Heart left ventricle (tissue), 16 donors: ENCODE measurements at regions not wholly inside any gene's neighbourhood (a gene's known extent, or its start where the extent isn't known, plus 50 kb on each side); places are given as distances from the start of the nearest gene placed in this dataset.
A peak's percentile ranks its signal among the peaks of the same experiment; 100 is the strongest.

Source experiments
- ATAC-seq, 4 donors: fragments of 200-7000 bp; cut with Tn5 transposase; one replicate each; pipeline ENCODE4 v1.9.1; 2020 to 2022; ENCODE audit warnings: moderate library complexity in 4 of 4, mild to moderate bottlenecking in 3 of 4, moderate number of reproducible peaks in 1 of 4
- DNase-seq, 5 donors: peaks; one replicate each; pipeline ENCODE4 v3.0.0-alpha.2; 2020
- H3K27ac ChIP-seq, 12 donors: fragments of 200-600 bp; sonication (generic) in 4 of 12; one replicate each; pipeline versions ENCODE4 v1.5.0 to v1.8.0; 2016 to 2022; ENCODE audit warnings: mild to moderate bottlenecking in 2 of 12
- H3K27me3 ChIP-seq, 9 donors: fragments of 200-600 bp; sonication (generic) in 2 of 9; one replicate each; pipeline versions ENCODE4 v1.5.1 to v1.8.0; 2016 to 2022; ENCODE audit warnings: mild to moderate bottlenecking in 3 of 9
- H3K36me3 ChIP-seq, 9 donors: fragments of 200-600 bp; sonication (generic) in 2 of 9; one replicate each; pipeline versions ENCODE4 v1.5.0 to v1.8.0; 2018 to 2022; ENCODE audit warnings: mild to moderate bottlenecking in 2 of 9
- H3K4me1 ChIP-seq, 12 donors: fragments of 200-600 bp; sonication (generic) in 4 of 12; one replicate each; pipeline versions ENCODE4 v1.5.0 to v1.8.0; 2016 to 2022; ENCODE audit warnings: mild to moderate bottlenecking in 3 of 12
- H3K4me3 ChIP-seq, 12 donors: fragments of 200-600 bp; sonication (generic) in 4 of 12; one replicate each; pipeline versions ENCODE4 v1.5.0 to v1.8.0; 2017 to 2022; ENCODE audit warnings: mild to moderate bottlenecking in 9 of 12, moderate library complexity in 4 of 12
- H3K9me3 ChIP-seq, 12 donors: fragments of 200-600 bp; sonication (generic) in 4 of 12; one replicate each; pipeline versions ENCODE4 v1.5.0 to v1.8.0; 2016 to 2022; ENCODE audit warnings: mild to moderate bottlenecking in 1 of 12
- POLR2A ChIP-seq, 2 donors: fragments of 450-650 bp; IDR thresholded peaks; one replicate each; pipeline ENCODE4 v1.6.1; 2017; ENCODE audit warnings: antibody characterized with exemption in 2 of 2, mild to moderate bottlenecking in 2 of 2, moderate library complexity in 2 of 2
- WGBS, 4 donors: extraction: QIAGEN DNeasy Blood & Tissue Kit in 2 of 4; methylation state at CpG; one replicate each; pipeline versions ENCODE4 v1.1.5 to v1.1.7; 2013 to 2018; 5-methylcytosine and 5-hydroxymethylcytosine counted together
- intact Hi-C, 10 donors: fragments of 100-400 bp; cut with DNase I; formaldehyde crosslinking; loops; one replicate each; pipeline versions ENCODE4 v1.11.1 to v1.14.2; 2022
- TF ChIP-seq, protein P1 (sequence below), 12 donors: fragments of 200-600 bp; sonication (generic) in 4 of 12; IDR thresholded peaks; one replicate each; pipeline versions ENCODE4 v1.5.0 to v1.8.0; 2018 to 2022; ENCODE audit warnings: antibody characterized with exemption in 12 of 12, mild to moderate bottlenecking in 5 of 12
- donor health status: ischemic (EF 13 %, LVEDD 7.1; RV severe dilation, severe dysfunction).
- donor health status: healthy with polysubstance abuse.
- donor health status: DM: no; HTN: yes; CAD: no.
- donor health status: DM: no; HTN: no; CAD: no.
- donor health status: ischemic (EF 25% LVEDD 6.9; RV normal size, moderate dysfunction).
- donor health status: ischemic (EF 25% LVEDD 5.7; RV mildly dilated, moderate dysfunction).
- donor health status: healthy.
- donor health status: DM: yes; HTN: yes; CAD: no.
- donor health status: ischemic (EF 35%, LVEDD 5.7; RV mildly dilated, moderate dysfunction).
- donor health status: nonischemic (EF 11% LVEDD 7.7; RV severe dilation, severe dysfunction).
- donor health status: DM: yes; HTN: yes; CAD: no.
- donor health status: PGD.
- donor health status: ischemic (EF 29% LVEDD 5.4; RV normal size, mild dysfunction).
- donor health status: nonischemic (EF 23%, LVEDD 6.1; RV moderate dilation, normal function).

- Histone ChIP-seq H3K36me3 (no peaks in the 10 kb centered on the region), H3K4me3 (no peak overlapping the region), H3K27ac (no peak overlapping the region), H3K27me3 (no peaks in the 10 kb centered on the region), H3K9me3 (no peaks in the 10 kb centered on the region), H3K4me1 (no peaks in the 10 kb centered on the region)
- WGBS, 4 donors = 62 to 74% (median 69%) methylated on average over 4 of the region's 4 CpGs
- ATAC-seq (no peak), DNase-seq (no peak)
- intact Hi-C loops = no loop called here
- TF ChIP-seq, protein P1, sequence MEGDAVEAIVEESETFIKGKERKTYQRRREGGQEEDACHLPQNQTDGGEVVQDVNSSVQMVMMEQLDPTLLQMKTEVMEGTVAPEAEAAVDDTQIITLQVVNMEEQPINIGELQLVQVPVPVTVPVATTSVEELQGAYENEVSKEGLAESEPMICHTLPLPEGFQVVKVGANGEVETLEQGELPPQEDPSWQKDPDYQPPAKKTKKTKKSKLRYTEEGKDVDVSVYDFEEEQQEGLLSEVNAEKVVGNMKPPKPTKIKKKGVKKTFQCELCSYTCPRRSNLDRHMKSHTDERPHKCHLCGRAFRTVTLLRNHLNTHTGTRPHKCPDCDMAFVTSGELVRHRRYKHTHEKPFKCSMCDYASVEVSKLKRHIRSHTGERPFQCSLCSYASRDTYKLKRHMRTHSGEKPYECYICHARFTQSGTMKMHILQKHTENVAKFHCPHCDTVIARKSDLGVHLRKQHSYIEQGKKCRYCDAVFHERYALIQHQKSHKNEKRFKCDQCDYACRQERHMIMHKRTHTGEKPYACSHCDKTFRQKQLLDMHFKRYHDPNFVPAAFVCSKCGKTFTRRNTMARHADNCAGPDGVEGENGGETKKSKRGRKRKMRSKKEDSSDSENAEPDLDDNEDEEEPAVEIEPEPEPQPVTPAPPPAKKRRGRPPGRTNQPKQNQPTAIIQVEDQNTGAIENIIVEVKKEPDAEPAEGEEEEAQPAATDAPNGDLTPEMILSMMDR (IDR thresholded peaks at IDR 0.05) = no peak
- no peak for TF ChIP-seq POLR2A (IDR thresholded peaks at IDR 0.05)
These were observed 98.9 kb upstream of the MAPRE2 start for GRCh38 chr18:34942276-34942675.

DNA sequence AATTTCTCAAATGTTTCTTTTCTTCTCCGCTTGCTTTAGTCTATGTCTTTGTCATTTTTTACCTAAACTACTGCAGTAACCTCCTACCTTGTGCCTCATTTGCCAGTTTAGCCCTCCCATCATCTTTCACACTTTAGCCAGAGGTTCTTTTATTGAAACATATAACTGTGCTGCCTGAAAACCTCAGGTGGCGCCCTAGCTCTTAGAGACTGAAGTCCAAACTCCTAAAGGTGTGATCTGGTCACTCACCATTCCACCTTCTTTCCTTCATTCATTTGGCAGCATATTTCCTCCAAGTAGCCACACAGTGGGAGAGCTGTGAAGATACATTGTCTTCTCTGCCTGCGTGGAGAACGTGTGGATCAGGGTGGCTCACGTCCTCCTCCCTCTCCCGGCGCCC lies 98.2 kb upstream of the MAPRE2 start:
- no peaks in the 10 kb centered on the region for H3K27me3 ChIP-seq
- ATAC-seq (no peak), DNase-seq (no peak)
- H3K4me3 ChIP-seq = no peak overlapping the region
- no peak for TF ChIP-seq POLR2A (IDR thresholded peaks at IDR 0.05)
- TF ChIP-seq, protein P1 (IDR thresholded peaks at IDR 0.05) = peak in 2 of 12 donors; percentile 8 to 10
- intact Hi-C loops = no loop called here
- no peaks in the 10 kb centered on the region for H3K9me3 ChIP-seq
- no peaks in the 10 kb centered on the region for H3K36me3 ChIP-seq
- H3K27ac ChIP-seq = no peak overlapping the region
- WGBS, 4 donors = 86 to 90% (median 88%) methylated on average over 7 of the region's 7 CpGs
- H3K4me1 ChIP-seq = peaks cover 0 to 7% (median 0%) of the 10 kb centered on the region in 12 donors

GRCh38 chr18:34943587-34943986 lies 97.6 kb upstream of the MAPRE2 start:
- Histone ChIP-seq H3K4me3 (no peak overlapping the region), H3K4me1 (peaks cover 0 to 8% (median 0%) of the 10 kb centered on the region in 12 donors), H3K27me3 (no peaks in the 10 kb centered on the region), H3K36me3 (no peaks in the 10 kb centered on the region), H3K27ac (no peak overlapping the region), H3K9me3 (no peaks in the 10 kb centered on the region)
- WGBS, 4 donors = 84 to 91% (median 88%) methylated on average over 2 of the region's 2 CpGs
- intact Hi-C loops = no loop called here
- DNase-seq (no peak), ATAC-seq (no peak)
- no peak for TF ChIP-seq POLR2A (IDR thresholded peaks at IDR 0.05)
- TF ChIP-seq, protein P1 (IDR thresholded peaks at IDR 0.05) = no peak

- H3K9me3 ChIP-seq = no peaks in the 10 kb centered on the region
- no peaks in the 10 kb centered on the region for H3K36me3 ChIP-seq
- TF ChIP-seq, protein P1 (IDR thresholded peaks at IDR 0.05) = no peak
- no peak for TF ChIP-seq POLR2A (IDR thresholded peaks at IDR 0.05)
- DNase-seq (no peak), ATAC-seq (peak in 1 of 4 donors; percentile 58)
- no peak overlapping the region for H3K27ac ChIP-seq
- peaks cover 0 to 8% (median 0%) of the 10 kb centered on the region in 12 donors for H3K4me1 ChIP-seq
- H3K27me3 ChIP-seq = no peaks in the 10 kb centered on the region
- no peak overlapping the region for H3K4me3 ChIP-seq
- WGBS, 4 donors = 56 to 83% (median 63%) methylated on average over 2 of the region's 2 CpGs
- intact Hi-C loops = no loop called here
These were observed 93.5 kb upstream of the MAPRE2 start for GRCh38 chr18:34947711-34948125.
